GM19023 (cell line): ENCODE measurements at regions not wholly inside any gene's neighbourhood (a gene's known extent, or its start where the extent isn't known, plus 50 kb on each side); places are given as distances from the start of the nearest gene placed in this dataset.

Source experiments
- ATAC-seq: cut with Tn5 transposase; IDR thresholded peaks from one replicate; pipeline ENCODE4 v1.9.1; 2021; ENCODE audit warnings: mild to moderate bottlenecking, moderate library complexity; ENCODE audit not compliant: unreplicated experiment

- ATAC-seq, result no peak
Measured at GRCh38 chr7:81533426-81533825, 236.4 kb downstream of the HGF start.

- ATAC-seq, result no peak
Measured at GRCh38 chr7:81529785-81530184, 240.1 kb downstream of the HGF start.

- ATAC-seq, result no peak
Measured at GRCh38 chr7:81527651-81528050, 242.2 kb downstream of the HGF start.

GRCh38 chr7:81526971-81527370, 242.9 kb downstream of the HGF start:
- ATAC-seq, result no peak

GRCh38 chr7:81525841-81526240, 244.0 kb downstream of the HGF start:
- no peak for ATAC-seq

- ATAC-seq, result no peak
Measured at GRCh38 chr7:81519886-81520285, 250.0 kb downstream of the HGF start.

- ATAC-seq, result no peak
Measured at GRCh38 chr7:81516898-81517297, 252.9 kb downstream of the HGF start.

GRCh38 chr7:81515009-81515408, 254.8 kb downstream of the HGF start:
- ATAC-seq, result no peak

- ATAC-seq, result no peak
Measured at GRCh38 chr7:81514546-81514945, 255.3 kb downstream of the HGF start.

GRCh38 chr7:81510122-81510521, 259.7 kb downstream of the HGF start:
- no peak for ATAC-seq

- ATAC-seq, result no peak
Measured at GRCh38 chr7:81507221-81507620, 262.6 kb downstream of the HGF start.

- no peak for ATAC-seq
Measured at GRCh38 chr7:81506609-81507008, 263.2 kb downstream of the HGF start.

- no peak for ATAC-seq
Measured at GRCh38 chr7:81503771-81504170, 266.1 kb downstream of the HGF start.

GRCh38 chr7:81503336-81503735, 266.5 kb downstream of the HGF start:
- no peak for ATAC-seq

GRCh38 chr7:81501220-81501619, 268.6 kb downstream of the HGF start:
- no peak for ATAC-seq

- ATAC-seq, result no peak
Measured at GRCh38 chr7:81500631-81501030, 269.2 kb downstream of the HGF start.

GRCh38 chr7:81499262-81500116, 270.4 kb downstream of the HGF start:
- no peak for ATAC-seq

GRCh38 chr7:81498176-81498575, 271.7 kb downstream of the HGF start:
- ATAC-seq, result no peak

GRCh38 chr7:81492910-81493309, 276.9 kb downstream of the HGF start:
- ATAC-seq, result no peak

- no peak for ATAC-seq
Measured at GRCh38 chr7:81492240-81492639, 277.6 kb downstream of the HGF start.

- no peak for ATAC-seq
Measured at GRCh38 chr7:81491573-81491972, 278.3 kb downstream of the HGF start.

GRCh38 chr7:81488210-81488609, 281.6 kb downstream of the HGF start:
- no peak for ATAC-seq

GRCh38 chr7:81487516-81487915, 282.3 kb downstream of the HGF start:
- ATAC-seq, result no peak
